Amygdala (tissue), 56 donors: ENCODE measurements at regions not wholly inside any gene's neighbourhood (a gene's known extent, or its start where the extent isn't known, plus 50 kb on each side); places are given as distances from the start of the nearest gene placed in this dataset.

Source experiments
- DNase-seq, 56 donors: peaks; one replicate each; lab custom pipeline; 2025; lab: John Stamatoyannopoulos, UW

DNA sequence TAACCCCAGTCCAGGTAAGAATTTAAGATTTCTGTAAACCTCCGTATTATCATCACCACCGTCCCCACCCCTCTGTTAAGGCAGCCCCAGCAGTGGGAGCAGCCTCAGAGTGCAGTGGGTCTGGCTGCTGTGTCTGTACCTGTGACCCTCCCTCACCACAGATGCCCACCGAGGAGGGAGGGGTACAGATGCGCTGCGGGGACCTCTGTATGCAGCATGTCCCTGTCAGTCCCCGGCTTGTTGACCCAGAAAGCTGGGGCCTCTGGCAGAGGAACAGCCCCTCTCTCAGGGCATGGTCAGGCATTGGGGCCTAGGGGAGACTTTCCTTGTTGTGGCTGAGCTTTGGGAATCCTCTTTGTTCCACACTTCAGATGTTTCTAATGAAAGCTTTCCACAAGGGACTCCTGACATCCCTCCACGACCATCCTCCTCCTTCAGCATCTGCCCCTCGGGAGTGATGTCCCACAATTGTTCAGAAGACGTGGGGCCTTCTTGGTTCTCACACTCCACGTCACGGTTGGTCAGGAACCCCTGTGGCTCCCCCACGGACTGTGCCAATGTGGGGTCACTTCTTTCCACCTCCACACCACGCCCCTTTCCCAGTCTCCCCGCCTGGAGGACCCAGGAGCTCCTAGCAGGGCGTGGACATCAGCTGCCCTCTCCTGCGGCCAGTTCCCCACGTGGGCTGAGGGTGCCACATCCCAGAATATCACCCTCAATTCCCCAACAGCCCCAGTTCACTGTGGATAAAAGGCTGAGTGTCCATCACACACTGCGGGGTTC, 384.2 kb upstream of the MYT1L start:
- no peak for DNase-seq

DNA sequence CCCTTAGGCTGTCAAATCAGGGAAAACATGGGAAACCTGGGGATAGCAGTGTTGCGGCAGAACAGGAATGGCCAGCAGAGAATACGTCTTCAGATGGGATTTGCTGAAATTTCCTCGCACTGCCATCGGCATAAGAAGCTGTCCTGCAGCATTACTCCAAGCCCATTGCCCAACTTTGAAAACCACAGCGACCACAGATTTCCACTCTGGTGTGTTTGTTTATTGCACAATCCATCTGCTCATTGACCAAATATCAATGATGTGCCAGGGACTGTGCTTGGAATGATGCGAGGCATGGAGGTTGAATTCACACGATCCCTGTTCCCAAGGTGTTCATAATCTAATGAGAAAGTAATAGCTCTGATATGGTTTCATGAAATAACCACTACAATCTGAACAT, 383.3 kb upstream of the MYT1L start:
- no peak for DNase-seq

DNA sequence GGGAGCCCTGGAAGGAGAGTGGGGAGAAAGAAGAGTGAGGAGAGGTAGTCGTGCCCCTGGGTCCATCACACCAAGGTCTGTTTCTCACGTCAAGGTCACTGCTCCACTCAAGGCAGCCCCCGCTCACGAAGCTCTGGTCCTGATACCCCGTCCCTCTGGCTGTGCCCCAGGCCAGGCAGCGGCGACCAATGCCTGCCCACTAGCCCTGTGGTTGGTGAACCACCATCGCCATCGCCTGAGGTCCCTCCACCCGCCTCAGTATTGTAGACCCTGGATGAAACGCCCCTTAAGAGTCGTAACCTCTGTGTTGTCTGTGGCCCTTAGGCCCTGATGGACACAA, 378.3 kb upstream of the MYT1L start:
- no peak for DNase-seq

DNA sequence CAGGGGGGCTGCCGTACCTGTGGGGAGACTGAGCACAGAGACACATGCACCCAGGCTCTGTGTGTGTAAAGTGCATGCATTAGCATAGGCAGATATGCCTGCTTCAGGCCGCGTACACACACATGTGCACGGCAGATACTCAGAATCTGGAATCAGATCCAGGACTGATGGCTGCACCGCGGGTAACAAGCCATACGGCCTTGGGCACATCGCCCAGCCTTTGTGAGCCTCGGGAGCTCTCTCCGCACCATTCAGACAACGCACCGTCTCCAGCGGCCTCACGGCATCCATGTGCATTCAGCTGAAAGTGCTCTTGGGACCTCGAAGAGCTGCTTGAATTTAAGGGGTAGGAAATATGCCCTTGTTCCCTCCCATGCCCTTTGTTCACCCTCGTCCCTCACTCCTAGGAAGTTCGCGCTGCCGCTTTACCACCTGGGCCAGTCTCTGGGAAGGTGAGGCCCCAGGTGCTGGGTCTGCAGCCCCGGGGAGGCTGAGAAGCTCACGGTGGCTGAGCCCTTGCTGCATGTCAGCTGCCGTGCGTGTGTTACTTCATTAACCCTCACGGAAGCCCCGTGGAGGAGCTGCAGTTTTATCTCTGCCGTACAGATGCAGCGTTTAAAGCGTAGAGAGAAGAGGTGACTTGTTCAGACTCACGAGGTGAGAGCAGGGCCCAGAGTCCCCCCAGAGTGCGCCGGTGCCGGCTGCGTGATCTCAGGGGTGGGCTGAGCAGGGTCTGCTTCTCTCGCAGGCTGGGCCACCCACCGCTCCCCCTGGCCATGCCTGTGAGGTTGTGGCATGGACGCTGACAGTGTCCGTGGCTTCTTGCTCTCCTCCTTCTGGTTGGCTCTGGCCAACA, 377.7 kb upstream of the MYT1L start:
- DNase-seq, result no peak

DNA sequence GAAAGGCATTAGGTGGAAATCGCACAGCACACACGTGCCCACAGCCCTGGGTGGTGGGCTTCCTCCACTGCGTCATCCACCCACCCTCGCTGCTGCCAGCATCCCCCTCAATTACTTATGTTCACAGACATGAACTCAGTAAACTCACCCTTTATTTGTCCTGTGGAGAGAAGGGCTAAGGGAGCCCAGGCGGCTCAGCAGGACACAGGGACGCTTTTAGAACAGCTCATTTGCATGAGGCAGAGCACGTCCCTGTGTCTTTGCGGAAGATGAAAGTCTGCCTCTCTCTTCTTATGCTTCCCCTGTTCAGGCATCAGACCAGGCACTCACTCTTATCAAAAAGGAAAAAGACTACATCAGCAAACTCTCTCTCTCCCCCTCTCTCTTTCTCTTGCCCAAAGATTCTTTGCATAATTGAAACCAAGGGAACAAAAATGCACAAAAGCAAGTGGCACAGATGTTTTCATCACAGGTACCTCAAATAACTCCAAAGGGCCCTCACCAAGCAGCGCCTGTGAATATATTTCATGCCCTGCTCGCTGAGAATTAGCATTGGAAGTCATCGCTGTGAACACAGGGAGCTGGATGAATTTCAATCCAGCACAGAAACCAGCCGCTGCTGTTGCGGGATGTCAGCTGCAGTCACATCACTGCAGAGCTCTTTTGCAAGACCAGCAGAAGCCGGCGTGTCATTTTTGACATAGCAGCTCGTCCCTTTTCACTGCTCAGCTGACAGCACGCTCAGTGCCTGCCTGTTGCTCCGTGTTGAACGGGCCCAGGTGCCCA, 376.3 kb upstream of the MYT1L start:
- DNase-seq, result peak in 14 of 56 donors; percentile 2 to 44 (median 12)

DNA sequence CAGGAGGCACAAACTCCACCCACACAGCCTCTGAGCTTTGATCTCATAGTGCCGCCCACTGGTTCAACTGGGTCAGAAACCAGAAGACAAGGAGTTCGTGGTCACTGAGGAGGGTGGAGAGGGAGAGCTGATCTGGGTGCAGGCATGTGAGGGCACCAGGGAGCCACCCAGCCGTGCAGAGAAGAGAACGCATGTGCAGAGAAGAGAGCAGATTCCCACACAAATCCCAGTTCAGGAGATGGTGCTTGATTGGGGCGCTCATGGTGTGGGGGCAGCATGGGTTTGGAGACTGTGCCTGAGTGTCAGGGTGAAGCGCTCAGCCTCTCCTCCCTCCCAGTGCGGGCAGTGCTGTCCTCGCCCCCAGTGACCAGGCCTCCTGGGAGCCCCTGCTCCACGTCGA, 375.2 kb upstream of the MYT1L start:
- DNase-seq, result no peak

DNA sequence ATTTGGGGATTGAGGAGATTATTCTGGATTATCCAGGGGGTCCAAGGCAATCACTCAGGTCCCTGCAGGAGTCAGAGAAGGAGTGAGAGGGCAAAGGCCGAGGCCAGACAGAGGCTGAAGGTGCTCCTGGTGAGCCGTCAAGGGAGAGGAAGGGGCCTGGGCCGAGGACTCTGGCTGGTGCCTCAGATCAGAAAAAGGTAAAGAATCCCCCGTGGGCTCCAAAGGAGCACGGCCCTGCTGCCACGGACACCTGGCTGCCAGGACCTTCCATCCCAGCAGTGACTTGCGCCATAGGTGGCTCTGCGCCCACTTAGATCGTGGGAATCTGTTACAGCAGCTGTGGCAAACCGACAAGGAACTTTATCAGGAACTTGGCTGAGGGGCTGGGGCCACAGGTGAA, 374.8 kb upstream of the MYT1L start:
- no peak for DNase-seq

DNA sequence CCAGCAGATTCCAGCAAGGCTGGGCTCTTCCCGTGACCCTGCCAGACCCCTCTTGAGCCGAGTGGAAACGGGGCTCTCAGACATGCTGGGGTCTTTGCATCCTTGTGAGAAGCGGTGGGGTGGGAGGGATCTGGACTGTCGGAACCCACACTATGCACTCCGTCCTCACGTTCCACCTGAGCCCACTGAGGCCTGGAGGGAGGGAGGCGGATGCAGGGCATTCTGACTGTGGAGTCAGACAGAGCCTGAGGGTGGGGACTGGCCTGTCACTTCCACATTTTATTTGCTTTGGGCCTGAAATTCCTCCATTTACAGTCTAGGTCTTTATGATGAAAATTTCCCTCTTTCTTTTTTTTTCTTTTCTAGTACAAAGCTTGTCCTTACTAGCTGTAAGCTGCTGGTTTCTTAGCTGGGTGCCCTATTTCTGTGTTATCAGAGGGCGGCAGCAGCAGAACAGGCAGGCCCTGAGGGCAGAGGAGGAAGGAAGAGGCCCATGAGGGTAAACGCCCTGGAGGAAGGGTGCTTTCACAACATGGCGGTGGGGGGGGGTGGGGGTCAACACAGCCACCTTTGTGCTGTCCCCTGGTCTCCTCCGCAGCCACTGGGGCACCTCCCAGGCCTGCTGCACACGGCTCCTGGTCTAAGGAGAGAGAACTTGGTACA, 373.5 kb upstream of the MYT1L start:
- no peak for DNase-seq

DNA sequence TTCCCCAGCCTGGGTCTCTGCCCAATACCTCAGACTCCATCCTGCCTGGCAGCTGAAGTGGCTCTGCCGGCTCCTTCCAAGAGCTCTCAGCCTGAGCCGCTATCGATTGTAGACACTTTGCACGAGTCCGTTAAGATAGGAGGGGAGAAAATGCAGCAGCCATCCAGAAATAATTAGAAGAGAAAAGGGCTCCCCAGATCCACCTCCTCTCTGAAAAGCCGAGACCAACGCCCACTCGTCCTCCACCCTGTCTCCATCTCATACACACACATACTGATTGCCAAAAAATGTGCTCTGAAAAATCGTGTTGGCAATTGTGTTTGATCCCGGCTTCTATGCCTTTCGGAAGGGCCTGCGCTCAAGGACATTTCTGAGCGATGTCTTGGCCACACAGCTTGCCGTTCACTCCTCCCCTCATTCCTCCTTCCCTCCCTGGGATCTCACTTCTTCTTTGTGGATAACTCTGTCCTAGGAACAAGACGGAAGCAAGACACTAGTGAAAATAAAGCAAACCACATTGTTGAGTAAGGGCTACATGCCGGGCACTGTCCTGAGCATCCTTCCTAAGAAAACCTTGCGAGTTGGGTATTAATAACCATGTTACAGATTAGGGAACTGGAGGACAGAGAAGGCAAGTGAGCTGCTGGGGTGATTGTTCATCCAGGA, 372.8 kb upstream of the MYT1L start:
- no peak for DNase-seq

DNA sequence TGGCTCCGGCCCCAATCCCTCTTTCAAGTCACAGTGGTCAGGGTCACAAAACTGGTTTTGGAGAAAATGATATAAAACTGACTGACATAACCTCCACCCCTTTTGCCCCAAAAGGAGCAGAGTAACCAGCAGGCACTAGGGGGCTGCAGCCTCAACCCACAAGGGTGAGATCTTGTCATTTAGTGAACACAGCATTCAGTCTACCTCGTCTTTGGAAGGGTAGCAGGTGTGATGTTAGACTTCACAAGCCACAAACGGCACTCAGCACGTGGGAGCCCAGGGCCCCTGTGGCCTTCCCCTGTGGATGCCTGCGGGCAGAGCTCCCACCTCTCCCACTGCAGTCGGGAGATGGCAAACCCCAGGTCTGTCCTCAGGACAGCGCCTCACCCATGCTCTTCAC, 372.1 kb upstream of the MYT1L start:
- DNase-seq, result no peak

DNA sequence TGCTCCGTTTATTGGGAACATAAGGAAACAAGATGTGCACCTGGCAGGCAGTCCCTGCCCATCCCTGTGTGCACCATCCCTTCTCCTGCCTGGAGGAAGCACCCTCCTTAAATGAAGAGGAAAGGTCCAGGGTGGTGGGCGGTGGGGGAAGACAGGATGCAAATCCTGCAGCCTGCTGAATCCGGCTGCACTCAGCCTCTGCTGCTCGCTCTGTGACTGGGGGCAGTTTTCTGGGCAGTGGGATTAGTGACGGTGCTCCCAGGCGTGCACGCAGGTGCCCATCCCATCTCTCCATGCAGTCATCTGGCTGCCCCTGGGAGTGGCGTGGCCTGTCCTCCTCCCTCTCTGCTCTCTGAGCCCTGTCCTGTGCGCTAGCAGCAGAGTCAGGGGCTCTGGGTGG, 371.3 kb upstream of the MYT1L start:
- DNase-seq, result no peak

DNA sequence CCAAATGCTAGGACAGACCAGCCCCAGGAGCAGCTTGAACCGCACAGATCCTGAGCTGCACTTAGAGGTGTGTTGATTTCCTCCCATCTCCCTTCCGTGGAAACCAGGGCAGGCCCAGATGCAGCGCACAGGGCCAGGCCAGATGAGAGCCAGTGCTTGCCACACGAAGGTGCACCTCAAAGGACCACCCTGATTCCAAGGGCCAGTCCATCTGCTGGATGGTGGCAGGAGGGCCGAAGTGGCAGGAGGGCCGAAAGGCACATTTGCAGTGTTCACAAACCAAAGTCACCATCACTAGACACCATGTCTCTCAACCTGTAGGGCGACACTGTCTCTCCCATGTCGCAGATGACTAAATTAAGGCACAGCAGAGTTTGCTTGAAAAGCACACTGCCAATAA, 370.7 kb upstream of the MYT1L start:
- DNase-seq, result no peak

DNA sequence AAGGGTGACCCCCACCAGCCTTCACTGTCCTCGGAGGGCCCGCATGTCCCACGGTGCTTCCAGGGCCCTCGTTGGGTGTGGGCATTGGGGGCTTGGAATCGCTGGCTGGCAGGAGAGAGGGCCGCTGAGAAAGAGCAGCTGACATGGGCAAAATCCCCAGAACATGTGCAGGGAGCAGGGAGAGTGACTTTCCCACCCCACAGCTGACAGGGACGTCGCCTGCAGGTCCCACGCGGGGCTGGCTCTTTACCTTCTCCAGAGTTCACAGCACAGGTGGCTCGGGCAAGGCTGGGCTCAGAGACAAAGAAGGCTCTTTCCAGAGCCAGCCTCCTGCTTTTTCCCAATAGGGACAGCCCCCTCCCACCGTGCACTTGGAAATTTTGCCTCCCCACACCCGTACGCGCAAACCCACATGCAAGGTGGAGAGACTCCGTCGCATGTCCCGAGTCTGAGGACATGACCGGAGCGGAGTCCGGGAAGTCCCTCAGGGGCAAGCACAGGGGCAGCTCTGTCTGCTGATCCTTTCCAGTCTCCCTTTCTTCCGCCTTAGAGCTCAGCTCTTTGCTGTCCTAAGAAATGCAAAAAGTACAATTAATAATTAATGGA, 370.2 kb upstream of the MYT1L start:
- no peak for DNase-seq

DNA sequence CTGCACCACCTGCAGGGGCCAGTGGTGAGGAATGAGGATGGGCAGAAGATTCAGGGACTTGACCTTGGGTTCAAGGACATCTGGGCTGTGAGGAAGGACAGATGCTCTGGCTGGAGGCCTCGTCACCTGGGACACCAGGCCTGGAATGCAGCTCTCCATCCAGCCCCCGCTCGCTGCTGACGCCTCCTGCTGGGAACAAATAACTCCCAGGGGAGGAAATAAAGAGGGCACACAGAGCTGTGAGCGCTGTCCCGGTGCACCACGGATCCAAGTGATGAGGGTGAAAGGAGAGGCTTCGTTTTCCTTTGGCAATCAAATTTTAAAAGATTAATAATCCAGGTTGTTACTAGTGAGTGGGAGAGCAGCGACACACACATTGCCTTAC, 368.0 kb upstream of the MYT1L start:
- no peak for DNase-seq

DNA sequence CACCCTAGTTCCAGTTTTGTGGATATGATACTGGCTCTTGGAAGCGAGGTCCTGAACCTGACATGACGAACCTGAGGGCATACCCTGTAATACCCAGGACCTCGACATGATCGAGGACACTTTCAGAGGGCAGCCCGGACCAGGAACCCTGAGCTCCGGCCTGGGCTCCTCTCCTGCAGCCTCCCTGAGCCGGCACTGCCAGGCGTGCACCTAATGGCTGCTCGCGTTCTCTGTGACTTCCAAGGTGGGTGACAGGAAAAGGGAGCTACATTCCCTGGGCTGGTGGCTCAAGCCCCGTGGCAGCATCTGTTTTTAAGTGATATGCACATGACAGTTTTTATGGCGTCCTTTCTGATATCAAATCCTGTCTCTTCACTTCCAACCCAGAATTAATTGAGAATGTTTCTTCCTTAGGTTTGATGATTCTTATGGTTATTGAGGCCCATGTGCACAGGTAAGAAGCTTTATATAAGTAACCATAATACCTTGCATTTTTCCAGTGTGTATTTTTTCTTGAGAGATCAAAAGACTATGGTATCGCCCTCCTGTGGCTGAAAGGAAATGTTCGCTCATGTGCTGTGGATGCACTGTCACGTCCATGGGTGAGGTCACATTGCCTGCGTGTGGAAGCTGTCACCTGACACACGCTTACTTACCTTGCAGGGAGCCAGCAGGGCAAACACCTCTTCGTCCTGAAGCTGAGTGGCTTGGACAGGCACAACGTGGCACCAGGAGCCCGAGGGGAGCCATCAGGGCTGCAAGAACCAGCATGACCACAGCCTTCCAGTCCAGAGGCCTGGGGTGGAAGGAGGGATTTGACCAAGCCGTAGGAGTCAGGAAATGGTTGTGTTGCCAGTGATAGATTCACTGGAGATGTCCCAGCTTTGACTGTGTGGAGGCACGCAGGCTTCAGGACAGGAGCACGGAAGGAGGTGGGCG, 367.4 kb upstream of the MYT1L start:
- DNase-seq, result no peak

DNA sequence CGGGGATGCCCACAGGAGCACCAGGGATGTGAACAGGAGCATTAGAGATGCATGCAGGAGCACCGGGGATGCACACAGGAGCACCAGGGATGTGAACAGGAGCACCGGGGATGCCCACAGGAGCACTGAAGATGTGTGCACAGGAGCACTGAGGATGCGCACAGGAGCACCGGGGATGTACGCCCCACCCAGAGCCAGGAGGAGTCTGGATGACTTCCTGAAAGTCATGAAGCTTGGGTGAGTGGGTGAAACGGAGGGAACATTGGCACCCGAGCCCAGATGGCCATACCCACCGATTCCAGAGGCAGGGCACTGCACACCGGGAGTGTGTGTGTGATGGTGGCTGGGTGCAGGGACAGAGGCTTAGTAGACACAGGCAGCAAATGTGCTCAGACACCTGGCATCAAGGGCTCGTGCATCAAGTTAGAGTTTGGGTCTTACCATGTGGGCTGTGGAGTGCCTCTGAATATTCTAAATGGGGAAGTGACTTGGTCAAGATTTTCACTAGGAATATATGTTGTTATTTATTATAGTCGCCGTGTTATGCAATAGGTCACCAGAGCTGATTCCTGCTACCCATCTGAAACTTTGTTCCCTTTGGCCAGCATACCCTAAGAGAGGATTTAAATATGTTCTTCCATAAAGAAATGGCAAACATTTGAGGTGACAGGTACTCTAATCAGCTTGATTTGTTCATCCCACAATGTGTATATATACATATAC, 365.8 kb upstream of the MYT1L start:
- DNase-seq, result no peak

DNA sequence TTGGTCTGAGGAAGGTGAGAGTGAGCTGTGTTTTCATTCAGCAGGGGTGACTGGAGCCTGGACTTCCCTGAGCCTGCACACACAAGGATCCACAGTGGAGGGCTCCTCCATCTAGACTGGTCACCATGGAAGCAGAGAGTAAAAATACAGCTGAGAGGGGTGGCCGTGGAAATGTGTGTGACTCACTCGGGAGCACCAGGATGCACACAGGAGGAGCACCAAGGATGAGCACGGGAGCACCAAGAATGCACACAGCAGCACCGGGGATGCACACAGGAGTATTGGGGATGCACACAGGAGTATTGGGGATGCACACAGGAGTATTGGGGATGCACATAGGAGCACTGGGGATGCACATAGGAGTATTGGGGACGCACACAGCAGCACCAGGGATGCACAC, 365.2 kb upstream of the MYT1L start:
- DNase-seq, result peak in 2 of 56 donors; percentile 6 to 11

DNA sequence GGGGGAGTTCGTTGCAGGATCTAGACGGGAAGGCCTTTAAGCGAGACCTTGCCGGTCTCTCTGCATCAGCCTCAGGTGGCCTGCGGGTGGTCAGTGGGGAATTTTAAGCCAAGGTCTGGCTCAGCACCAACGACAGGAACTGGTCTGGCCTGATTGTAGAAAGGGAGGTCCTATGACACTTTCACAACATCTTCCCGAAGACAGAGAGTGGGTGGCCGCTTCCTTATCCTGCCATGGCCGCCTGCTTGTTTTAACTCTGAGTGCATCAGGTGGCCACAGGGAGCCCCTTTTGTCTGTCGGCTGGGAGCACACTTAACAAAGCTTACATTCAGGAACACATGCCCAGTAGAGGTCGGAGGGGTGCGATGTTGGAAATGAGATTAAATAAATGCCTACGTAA, 363.7 kb upstream of the MYT1L start:
- DNase-seq, result no peak
